LNCAP (cell line): ENCODE measurements at regions not wholly inside any gene's neighbourhood (a gene's known extent, or its start where the extent isn't known, plus 50 kb on each side); places are given as distances from the start of the nearest gene placed in this dataset.

ENCODE experiments used
- TF ChIP-seq, protein P1 (sequence below): fragments of 450-650 bp; IDR thresholded peaks from 2 replicates; pipeline ENCODE4 v1.5.1; 2017; ENCODE audit warnings: mild to moderate bottlenecking

DNA sequence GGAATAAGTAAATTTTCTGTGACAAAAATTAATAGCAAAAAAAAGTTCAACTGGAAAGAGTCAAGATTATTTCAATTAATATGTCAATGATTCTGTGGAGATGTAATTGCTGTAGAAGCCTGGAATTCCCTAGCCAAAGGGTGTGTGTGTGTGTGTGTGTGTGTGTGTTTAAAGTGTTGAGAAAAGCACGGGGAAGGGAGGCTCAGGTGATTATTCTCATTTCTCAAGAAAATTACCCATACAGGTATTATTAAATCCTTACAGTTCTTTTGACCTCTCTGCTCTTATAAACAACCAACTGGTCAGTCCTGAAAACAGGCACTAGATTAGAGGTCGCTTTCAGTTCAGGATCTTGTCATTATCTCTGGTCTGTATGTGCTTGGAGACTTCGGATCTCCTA, 129.3 kb upstream of the SASH1 start:
- TF ChIP-seq, protein P1, sequence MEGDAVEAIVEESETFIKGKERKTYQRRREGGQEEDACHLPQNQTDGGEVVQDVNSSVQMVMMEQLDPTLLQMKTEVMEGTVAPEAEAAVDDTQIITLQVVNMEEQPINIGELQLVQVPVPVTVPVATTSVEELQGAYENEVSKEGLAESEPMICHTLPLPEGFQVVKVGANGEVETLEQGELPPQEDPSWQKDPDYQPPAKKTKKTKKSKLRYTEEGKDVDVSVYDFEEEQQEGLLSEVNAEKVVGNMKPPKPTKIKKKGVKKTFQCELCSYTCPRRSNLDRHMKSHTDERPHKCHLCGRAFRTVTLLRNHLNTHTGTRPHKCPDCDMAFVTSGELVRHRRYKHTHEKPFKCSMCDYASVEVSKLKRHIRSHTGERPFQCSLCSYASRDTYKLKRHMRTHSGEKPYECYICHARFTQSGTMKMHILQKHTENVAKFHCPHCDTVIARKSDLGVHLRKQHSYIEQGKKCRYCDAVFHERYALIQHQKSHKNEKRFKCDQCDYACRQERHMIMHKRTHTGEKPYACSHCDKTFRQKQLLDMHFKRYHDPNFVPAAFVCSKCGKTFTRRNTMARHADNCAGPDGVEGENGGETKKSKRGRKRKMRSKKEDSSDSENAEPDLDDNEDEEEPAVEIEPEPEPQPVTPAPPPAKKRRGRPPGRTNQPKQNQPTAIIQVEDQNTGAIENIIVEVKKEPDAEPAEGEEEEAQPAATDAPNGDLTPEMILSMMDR = no peak

DNA sequence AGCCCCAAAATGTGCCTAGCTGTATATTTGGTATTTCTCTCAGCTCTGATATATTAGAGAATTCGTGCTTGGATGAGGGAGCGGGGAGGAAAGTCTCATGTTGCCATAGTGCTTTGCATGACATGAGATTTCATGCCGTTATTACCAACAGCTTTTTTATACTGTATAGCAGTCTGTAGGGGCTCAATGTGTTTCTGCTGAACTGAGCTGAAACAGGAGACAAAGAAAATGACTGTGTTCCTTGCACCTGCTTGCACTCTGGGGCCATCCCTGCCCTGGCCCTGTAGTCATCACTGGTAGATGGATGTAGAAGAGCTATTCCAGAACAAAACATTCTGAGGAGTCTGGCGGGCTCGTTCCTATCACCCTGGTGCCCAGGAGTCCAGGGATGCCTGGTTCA, 128.0 kb upstream of the SASH1 start:
- TF ChIP-seq, protein P1 = no peak

DNA sequence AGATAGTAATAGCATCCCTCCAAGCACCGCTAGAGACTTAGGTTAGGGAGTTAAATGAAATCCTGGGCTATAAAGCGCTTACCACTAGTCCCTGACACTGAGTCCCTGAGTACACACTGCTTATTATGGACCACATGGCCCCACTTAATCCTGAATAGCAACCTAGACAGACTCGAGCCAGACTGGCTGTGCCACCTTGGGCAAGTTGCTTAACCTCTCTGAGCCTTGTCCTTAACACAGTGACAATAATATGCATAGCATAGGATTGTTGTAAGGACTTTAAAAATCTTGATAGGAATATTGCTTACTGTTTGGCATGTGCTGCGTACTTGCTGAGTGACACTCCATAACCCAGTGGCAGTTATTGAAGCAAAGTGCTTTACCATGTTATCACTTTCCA, 125.6 kb upstream of the SASH1 start:
- TF ChIP-seq, protein P1 = no peak

DNA sequence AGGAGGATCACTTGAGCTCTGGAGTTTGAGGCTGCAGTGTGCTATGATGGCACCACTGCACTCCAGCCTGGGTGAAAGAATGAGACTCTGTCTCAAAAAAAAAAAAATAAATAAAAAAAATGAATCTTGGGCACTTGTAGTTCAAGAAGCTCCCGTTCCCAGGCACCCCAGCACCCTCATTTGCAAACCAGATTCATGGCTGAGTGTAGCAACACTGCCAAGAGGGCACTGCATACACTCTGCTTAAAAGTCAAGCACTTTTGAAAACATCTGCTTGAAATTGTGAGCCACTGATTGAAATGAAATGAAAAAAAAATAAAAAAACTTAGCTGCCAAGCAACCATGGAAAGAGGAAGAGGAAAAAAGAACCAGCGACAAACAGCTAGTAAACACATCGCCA, 124.7 kb upstream of the SASH1 start:
- TF ChIP-seq, protein P1 = no peak

DNA sequence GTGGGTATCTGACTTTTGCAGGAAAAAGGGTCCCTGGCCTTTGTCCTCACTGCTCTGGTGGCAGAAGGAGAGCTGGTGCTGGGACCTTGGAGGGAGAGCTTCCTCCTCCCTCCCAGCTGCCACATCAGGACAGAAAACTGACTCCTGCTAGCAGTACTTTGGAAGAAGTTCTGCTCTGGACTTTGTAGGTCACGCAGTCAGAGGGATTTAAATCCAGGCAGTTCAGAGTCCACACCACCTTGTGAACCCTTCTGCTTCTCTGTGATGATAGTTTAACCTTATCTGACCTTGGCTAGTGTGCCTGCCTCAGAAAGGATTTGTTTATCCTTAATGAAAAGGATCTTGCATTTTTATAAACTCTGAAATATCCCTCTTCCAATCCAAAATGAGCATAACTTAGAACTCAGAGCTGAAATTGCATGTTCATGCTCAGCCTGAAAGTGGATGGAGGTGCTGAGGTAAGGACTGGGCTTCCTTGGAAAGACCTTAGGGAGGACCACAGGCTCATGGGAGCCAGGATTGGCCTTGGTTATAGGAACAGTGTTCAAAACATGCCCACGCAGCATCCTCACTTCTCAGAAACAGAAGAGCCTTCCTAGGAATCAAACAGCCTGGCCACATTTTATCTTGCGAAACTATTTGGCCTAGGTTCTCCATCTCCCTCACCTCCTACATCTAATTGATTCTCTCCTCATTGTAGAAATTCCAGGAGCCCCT, 123.9 kb upstream of the SASH1 start:
- TF ChIP-seq, protein P1 = no peak

DNA sequence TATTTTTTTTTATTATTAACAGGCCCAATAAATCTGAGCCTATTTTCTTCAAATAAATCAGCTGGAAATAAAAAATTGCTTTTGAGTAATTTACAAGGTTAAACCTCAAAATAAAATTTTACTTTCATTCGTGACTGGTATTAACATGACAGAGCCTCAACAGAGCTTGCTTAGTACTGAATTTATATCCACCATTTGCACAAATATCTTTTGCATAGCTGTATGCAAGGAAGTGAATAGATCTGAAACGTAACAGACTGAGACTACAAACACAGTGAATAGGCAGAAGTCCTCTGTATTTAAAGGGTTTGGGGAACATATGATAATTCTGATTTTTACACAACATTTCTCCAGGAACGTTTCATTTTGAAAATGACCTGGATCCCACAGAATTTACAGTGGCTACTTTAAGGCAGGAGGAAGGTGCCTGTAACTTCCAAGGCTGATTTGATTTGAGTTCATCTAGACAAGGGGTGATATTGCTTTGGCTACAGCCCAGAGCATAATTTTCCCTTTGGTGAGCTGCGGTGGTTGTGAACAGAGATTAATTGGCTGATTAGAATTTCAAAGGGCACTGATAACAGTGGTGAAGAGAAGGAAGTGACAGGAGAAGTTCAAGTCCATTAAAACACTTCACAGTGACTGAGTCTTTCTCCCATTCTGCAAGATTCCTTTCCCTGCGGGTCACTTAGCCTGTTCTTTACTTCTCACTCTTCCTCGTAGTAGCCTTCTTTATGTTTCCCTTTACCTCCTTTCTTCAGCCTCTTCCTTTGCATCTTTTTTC, 121.2 kb upstream of the SASH1 start:
- TF ChIP-seq, protein P1 = no peak

DNA sequence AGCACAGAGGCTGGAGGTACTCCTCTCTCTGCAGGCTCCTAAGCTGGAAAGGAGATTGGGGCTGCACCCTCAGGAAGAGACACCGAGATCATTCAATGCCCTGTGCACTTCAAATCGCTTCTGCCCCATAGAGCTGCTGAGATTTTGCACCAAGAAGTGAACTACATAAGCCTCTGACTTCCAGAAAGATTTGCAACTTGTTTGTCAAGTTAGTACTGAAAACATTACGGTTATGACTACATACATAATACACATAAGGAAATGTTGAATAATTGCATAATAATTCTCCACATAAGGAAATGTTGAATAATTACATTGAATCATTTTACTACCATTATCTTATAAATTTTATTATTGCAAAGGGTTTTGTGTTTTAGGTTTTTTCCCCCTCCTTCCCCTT, 120.3 kb upstream of the SASH1 start:
- TF ChIP-seq, protein P1 = no peak
